ENCODE measurements at regions not wholly inside any gene's neighbourhood (a gene's known extent, or its start where the extent isn't known, plus 50 kb on each side); places are given as distances from the start of the nearest gene placed in this dataset.

GRCh38 chr1:116246174-116246573 lies 126.9 kb upstream of the ATP1A1 start:
- Histone ChIP-seq H3K9ac (ENCODE audit: control insufficient read depth, extremely low read depth, insufficient read depth, low read length) (no peak overlapping the region), H3K9me3 (ENCODE audit: control insufficient read depth, low read depth, low read length) (no peaks in the 10 kb centered on the region), H3K27ac (ENCODE audit: control insufficient read depth, insufficient read depth, low read length) (no peak overlapping the region), H3K79me2 (ENCODE audit: control insufficient read depth, insufficient read depth, low read length) (no peaks in the 10 kb centered on the region), H3K27me3 (ENCODE audit: control insufficient read depth, extremely low read depth, insufficient read depth, low read length) (no peaks in the 10 kb centered on the region), H3K4me3 (ENCODE audit: control insufficient read depth in 2 of 3, extremely low read depth in 1 of 3, insufficient read depth in 2 of 3, low read depth in 1 of 3, low read length in 3 of 3) (no peak overlapping the region), H3K4me2 (ENCODE audit: control insufficient read depth, extremely low read depth, insufficient read depth, low read depth, low read length) (no peak overlapping the region), H4K20me1 (ENCODE audit: control insufficient read depth, extremely low read depth, insufficient read depth, low read length) (no peaks in the 10 kb centered on the region), H2AFZ (ENCODE audit: control insufficient read depth, low read length) (no peak overlapping the region), H3K9me1 (ENCODE audit: control insufficient read depth, extremely low read depth, insufficient read depth, low read length) (no peaks in the 10 kb centered on the region), H3K4me1 (ENCODE audit: control insufficient read depth, extremely low read depth, insufficient read depth, low read length) (no peaks in the 10 kb centered on the region), H3K36me3 (ENCODE audit: control insufficient read depth in 2 of 2, extremely low read depth in 1 of 2, insufficient read depth in 2 of 2, low read length in 2 of 2) (no peaks in the 10 kb centered on the region)
- DNase-seq (ENCODE audit: low read depth, low spot score) (no peak), FAIRE-seq (no peak)
- dilution Hi-C loops (cut with MboI; ENCODE audit: extremely low pct_ligation_motif_present, low sequenced_read_pairs), result no loop called here
- TF ChIP-seq EZH2 (IDR thresholded peaks at IDR 0.05; ENCODE audit: low read length), result no peak

GRCh38 chr1:116252271-116252670 lies 120.8 kb upstream of the ATP1A1 start:
- Histone ChIP-seq H3K79me2 (ENCODE audit: control insufficient read depth, insufficient read depth, low read length) (no peaks in the 10 kb centered on the region), H3K4me2 (ENCODE audit: control insufficient read depth, extremely low read depth, insufficient read depth, low read depth, low read length) (no peak overlapping the region), H3K9ac (ENCODE audit: control insufficient read depth, extremely low read depth, insufficient read depth, low read length) (no peak overlapping the region), H3K36me3 (ENCODE audit: control insufficient read depth in 2 of 2, extremely low read depth in 1 of 2, insufficient read depth in 2 of 2, low read length in 2 of 2) (no peaks in the 10 kb centered on the region), H3K9me3 (ENCODE audit: control insufficient read depth, low read depth, low read length) (no peaks in the 10 kb centered on the region), H4K20me1 (ENCODE audit: control insufficient read depth, extremely low read depth, insufficient read depth, low read length) (no peaks in the 10 kb centered on the region), H2AFZ (ENCODE audit: control insufficient read depth, low read length) (no peak overlapping the region), H3K4me3 (ENCODE audit: control insufficient read depth in 2 of 3, extremely low read depth in 1 of 3, insufficient read depth in 2 of 3, low read depth in 1 of 3, low read length in 3 of 3) (no peak overlapping the region), H3K9me1 (ENCODE audit: control insufficient read depth, extremely low read depth, insufficient read depth, low read length) (no peaks in the 10 kb centered on the region), H3K27me3 (ENCODE audit: control insufficient read depth, extremely low read depth, insufficient read depth, low read length) (no peaks in the 10 kb centered on the region), H3K4me1 (ENCODE audit: control insufficient read depth, extremely low read depth, insufficient read depth, low read length) (peaks cover 8% of the 10 kb centered on the region), H3K27ac (ENCODE audit: control insufficient read depth, insufficient read depth, low read length) (no peak overlapping the region)
- dilution Hi-C loops (cut with MboI; ENCODE audit: extremely low pct_ligation_motif_present, low sequenced_read_pairs), result no loop called here
- DNase-seq (ENCODE audit: low read depth, low spot score) (no peak), FAIRE-seq (no peak)
- TF ChIP-seq CTCF (optimal IDR thresholded peaks at IDR 0.05 in 1 of 3, IDR thresholded peaks at IDR 0.05 in 1 of 3, conservative IDR thresholded peaks at IDR 0.05 in 1 of 3; ENCODE audit: extremely low read depth in 1 of 3, insufficient read depth in 2 of 3, low read length in 3 of 3) (no peak), EZH2 (IDR thresholded peaks at IDR 0.05; ENCODE audit: low read length) (no peak)

GRCh38 chr1:116252785-116253184 lies 120.3 kb upstream of the ATP1A1 start:
- Histone ChIP-seq H3K36me3 (ENCODE audit: control insufficient read depth in 2 of 2, extremely low read depth in 1 of 2, insufficient read depth in 2 of 2, low read length in 2 of 2) (no peaks in the 10 kb centered on the region), H3K79me2 (ENCODE audit: control insufficient read depth, insufficient read depth, low read length) (no peaks in the 10 kb centered on the region), H3K4me3 (ENCODE audit: control insufficient read depth in 2 of 3, extremely low read depth in 1 of 3, insufficient read depth in 2 of 3, low read depth in 1 of 3, low read length in 3 of 3) (no peak overlapping the region), H3K4me2 (ENCODE audit: control insufficient read depth, extremely low read depth, insufficient read depth, low read depth, low read length) (no peak overlapping the region), H2AFZ (ENCODE audit: control insufficient read depth, low read length) (no peak overlapping the region), H3K4me1 (ENCODE audit: control insufficient read depth, extremely low read depth, insufficient read depth, low read length) (peaks cover 8% of the 10 kb centered on the region), H4K20me1 (ENCODE audit: control insufficient read depth, extremely low read depth, insufficient read depth, low read length) (no peaks in the 10 kb centered on the region), H3K9ac (ENCODE audit: control insufficient read depth, extremely low read depth, insufficient read depth, low read length) (no peak overlapping the region), H3K9me1 (ENCODE audit: control insufficient read depth, extremely low read depth, insufficient read depth, low read length) (no peaks in the 10 kb centered on the region), H3K27me3 (ENCODE audit: control insufficient read depth, extremely low read depth, insufficient read depth, low read length) (no peaks in the 10 kb centered on the region), H3K27ac (ENCODE audit: control insufficient read depth, insufficient read depth, low read length) (no peak overlapping the region), H3K9me3 (ENCODE audit: control insufficient read depth, low read depth, low read length) (no peaks in the 10 kb centered on the region)
- no peak for FAIRE-seq
- no peak for DNase-seq (ENCODE audit: low read depth, low spot score)
- dilution Hi-C loops (cut with MboI; ENCODE audit: extremely low pct_ligation_motif_present, low sequenced_read_pairs), result no loop called here
- no peak for TF ChIP-seq CTCF (optimal IDR thresholded peaks at IDR 0.05 in 1 of 3, IDR thresholded peaks at IDR 0.05 in 1 of 3, conservative IDR thresholded peaks at IDR 0.05 in 1 of 3; ENCODE audit: extremely low read depth in 1 of 3, insufficient read depth in 2 of 3, low read length in 3 of 3)
- TF ChIP-seq EZH2 (IDR thresholded peaks at IDR 0.05; ENCODE audit: low read length), result no peak
